Stimulated activated CD4-positive, alpha-beta T cell treated with anti-CD3 and anti-CD28 coated beads, Interleukin-15, amount 100 ng/mL, for 24 hours (primary cell): ENCODE measurements at regions not wholly inside any gene's neighbourhood (a gene's known extent, or its start where the extent isn't known, plus 50 kb on each side); places are given as distances from the start of the nearest gene placed in this dataset.
A peak's percentile ranks its signal among the peaks of the same experiment; 100 is the strongest.

Source experiments
- DNase-seq: peaks from one replicate; pipeline ENCODE4 v3.0.0-alpha.2; 2020

DNA sequence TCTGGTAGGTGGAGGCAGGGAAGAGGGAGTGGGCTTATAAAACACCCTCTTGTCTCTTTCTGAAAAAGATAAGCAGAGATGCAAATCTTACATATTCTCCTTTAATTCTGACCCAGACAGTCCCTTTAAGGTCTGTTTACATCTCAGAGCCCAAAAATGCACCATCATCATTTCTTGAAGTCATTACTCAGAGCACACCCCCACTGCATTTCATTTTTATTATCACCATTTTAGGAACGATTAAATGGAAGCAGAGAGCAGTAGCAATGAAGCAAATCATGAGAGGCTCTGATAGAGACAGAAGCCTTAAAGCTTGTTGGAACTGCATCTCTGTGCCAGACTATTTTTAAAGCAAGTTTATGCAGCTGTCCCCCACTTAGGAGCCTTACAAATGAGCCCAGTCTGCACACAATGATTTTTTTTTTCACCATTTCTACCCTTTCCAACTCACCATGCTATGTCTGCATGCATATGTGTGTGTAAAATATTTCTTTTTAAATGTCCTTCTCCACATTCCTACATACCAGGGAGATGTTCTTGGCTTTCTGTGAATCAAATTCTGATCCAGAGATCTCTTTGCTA lies 311.0 kb downstream of the GRIN2B start:
- no peak for DNase-seq

GRCh38 chr12:13668880-13669279 lies 312.5 kb downstream of the GRIN2B start:
- no peak for DNase-seq

DNA sequence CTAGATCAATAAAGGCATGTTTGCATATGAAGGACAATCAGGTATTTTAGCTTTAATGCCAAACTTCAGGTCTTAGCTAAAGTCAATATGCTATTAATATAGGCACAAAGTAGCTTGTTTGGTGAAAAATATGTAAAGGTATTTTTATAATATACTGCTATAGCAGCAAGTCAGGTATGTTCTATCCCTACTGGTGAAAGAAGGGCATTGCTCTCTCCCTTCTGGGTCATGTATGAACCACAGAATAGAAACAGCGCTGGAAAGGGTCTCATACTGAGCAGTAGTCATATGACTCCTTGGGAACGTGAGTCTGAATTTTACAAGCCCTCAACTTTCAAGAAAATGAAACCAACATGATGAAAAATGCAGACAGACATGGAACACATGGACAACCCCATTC lies 314.6 kb downstream of the GRIN2B start:
- no peak for DNase-seq

- peak; percentile 32 for DNase-seq
Observed at GRCh38 chr12:13661005-13661887, 320.2 kb downstream of the GRIN2B start.

- DNase-seq, result no peak
Observed at GRCh38 chr12:13654456-13654855, 326.9 kb downstream of the GRIN2B start.

DNA sequence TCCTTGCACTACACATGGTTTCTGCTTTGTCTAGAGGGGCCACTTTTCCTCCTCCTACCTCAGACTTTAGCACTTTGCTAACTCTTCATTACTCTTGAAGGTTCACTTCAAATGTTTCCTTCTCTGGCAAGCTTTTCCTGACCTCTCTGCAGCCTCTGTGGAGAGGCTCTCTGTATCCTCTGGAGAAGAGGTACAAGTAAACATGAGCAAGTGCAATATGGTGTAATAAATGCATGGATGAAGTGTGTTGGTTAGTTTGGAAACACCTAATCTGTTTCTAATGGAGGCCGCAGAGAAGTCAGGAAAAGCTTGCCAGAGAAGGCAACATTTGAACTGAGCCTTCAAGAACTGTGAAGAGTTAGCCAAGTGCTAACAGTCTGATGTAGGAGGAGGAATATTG lies 329.3 kb downstream of the GRIN2B start:
- no peak for DNase-seq

DNA sequence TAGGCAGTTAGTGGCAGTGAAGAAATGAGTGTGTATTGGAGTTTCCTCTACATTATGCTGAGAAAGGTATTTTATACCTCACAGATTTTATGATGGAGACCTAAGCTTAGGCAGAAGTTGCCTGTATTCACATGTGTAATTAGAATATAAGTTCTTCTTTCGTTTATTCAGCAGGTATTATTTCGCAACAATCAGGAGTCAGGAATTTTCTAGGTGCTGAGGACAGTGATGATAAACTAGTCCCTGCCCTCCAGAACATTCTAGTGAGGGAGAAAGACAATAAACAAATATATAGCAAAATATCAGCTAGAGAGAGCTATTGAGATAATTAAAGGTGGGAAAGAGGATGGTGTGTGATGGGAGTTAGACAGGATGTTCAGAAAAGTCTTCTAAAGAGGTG lies 345.7 kb downstream of the GRIN2B start:
- no peak for DNase-seq

DNA sequence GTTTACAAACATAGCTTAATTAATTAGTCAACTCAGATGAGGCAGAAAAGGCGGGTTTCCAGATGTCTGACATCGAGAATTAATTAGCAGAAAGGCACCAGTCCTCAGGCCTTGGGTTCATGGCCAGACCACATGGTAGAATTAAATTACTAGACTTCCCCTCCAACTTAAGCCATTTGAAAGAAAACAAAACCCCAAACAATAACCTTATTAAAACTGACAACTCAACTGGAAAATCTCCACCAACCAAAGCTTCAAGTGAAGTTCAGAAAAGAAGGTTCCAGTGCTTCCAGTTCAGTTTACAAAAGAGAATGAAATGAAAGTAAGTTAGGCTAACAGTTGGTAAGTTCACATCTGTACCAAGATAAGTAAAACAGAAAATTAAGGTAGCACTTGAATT lies 349.5 kb downstream of the GRIN2B start:
- no peak for DNase-seq

DNA sequence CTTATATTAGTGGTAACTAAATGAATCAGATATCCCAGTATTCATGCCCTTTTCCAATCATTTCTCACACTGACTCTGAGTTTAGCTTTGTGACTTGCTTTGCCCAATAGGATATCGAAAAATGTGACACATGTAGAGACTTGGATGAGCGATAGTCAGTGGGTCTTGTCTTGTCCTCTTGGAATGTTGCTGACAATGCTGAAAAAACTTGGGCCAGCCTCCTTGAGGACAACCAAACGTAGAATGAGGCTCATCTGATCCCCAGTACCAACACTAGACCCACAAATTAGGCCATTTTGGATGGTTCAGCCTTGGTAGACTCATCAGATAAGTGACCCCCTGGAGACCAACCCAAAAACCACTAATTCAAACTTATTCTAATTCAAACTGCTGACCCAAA lies 351.0 kb downstream of the GRIN2B start:
- DNase-seq, result no peak

GRCh38 chr12:13628067-13628466 lies 353.3 kb downstream of the GRIN2B start:
- no peak for DNase-seq

DNA sequence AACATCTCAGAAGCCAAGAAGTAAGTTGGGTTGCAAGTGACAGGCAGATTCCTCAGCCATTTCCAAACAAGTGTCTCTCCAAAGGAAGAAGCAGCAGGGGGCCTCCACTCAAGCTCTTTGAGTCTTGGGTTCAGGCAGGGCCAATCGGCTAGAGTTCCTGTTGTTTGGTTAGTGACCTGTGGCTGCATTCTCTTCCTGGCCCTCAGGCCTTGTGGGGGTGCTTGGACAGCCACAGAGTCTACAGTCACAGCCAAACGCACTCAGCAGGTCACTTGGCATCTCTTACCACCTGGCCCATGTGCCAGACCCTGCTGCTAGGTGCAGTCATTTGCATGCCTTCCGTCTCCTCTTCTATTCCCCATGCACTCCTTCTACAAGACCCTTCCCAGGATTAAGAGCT lies 353.9 kb downstream of the GRIN2B start:
- no peak for DNase-seq

DNA sequence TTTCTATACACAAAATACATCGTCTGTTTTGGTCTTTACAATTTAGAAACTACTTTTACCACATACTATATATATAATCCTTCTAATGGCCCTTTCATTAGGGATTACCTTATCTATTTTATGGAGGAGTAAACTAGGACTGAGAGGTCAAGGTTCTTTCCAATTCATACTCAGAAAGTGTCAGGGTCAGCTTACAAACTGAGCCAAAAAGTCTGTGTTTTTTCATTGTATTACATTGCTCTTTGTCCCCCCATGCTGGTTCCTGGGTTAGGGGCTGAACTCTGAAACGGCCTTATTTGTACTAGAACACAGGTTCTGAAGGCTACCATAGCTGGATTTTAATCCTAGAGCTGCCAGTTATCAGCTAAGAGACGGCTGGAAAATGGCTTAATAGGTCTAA lies 368.1 kb downstream of the GRIN2B start:
- DNase-seq, result no peak

- no peak for DNase-seq
Observed at GRCh38 chr12:13609894-13610679, 371.3 kb downstream of the GRIN2B start.

DNA sequence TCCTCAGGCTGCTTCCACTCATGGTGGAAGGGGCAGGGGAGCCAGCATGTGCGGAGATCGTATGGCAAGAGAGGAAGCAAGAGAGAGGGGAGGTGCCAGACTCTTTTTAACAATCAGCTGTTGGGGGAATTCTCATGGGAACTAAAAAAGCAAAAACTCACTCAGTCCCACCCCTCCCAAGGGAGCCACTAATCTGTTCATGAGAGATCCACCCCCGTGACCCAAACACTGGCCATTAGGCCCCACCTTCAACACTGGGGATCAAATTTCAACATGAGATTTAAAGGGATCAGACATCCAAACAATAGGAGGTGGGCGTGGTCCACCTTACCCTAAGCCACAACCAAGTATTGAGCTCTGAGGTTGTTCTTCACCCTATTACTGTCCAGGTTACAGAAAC lies 375.1 kb downstream of the GRIN2B start:
- no peak for DNase-seq

DNA sequence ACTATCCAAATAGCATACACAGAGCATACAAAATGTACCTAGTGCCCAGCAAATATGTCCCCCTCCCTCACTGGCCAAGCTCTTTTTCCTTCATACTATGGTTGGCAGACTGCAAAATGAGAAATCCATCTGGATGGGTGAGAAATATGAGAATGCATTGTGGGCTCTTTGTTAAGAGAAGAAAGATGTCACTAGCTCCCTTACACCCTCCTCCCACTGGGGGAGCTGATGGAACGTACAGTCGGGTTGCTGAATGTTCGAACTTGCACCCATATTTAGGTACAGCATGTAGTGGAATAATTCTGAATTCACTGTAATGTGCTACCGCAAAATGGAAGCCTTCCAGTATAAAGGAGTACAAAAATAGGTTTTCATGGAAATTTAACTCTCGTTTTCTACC lies 377.4 kb downstream of the GRIN2B start:
- no peak for DNase-seq

- no peak for DNase-seq
Observed at GRCh38 chr12:13602172-13602571, 379.2 kb downstream of the GRIN2B start.

GRCh38 chr12:13599176-13599575 lies 382.2 kb downstream of the GRIN2B start:
- DNase-seq, result no peak

DNA sequence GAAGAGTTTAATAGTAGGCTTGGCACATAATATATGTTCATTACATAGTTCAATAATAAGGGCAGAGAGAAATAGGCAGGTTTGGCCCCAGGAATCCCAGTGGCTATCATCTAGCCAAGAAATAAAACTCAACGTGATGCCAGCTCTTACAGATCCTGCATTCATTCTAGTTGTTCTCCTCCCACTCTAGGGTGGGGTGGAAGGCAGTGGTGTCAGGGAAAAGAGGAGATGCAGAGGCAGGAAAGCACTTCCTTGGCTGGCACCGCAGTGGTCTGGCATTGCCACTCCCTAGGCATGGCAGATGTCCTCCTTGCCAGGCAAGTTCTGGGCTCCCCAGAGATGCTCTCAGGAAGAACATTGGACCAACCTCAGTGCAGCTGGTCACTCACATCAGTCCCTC lies 383.6 kb downstream of the GRIN2B start:
- no peak for DNase-seq

GRCh38 chr12:13597166-13597565 lies 384.2 kb downstream of the GRIN2B start:
- DNase-seq, result no peak

DNA sequence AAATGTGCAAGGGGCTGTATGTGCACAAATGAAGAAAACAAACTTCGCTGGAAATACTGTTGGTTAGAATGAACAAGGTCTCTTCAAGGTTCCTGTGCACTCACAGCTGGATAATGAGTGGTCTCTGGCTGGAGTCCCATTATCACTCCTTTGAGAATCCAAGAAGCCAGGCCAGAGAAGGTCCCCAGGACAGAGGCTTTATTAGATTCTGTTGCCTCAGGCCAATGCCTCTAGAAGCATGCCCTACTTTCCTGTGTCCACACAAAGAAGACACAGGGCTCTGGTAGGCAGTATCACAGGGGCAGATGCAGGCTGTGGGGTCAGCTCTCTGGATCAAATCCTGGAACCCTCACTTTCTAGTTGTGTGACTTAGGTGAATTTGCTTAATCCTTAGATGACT lies 384.7 kb downstream of the GRIN2B start:
- DNase-seq, result no peak

DNA sequence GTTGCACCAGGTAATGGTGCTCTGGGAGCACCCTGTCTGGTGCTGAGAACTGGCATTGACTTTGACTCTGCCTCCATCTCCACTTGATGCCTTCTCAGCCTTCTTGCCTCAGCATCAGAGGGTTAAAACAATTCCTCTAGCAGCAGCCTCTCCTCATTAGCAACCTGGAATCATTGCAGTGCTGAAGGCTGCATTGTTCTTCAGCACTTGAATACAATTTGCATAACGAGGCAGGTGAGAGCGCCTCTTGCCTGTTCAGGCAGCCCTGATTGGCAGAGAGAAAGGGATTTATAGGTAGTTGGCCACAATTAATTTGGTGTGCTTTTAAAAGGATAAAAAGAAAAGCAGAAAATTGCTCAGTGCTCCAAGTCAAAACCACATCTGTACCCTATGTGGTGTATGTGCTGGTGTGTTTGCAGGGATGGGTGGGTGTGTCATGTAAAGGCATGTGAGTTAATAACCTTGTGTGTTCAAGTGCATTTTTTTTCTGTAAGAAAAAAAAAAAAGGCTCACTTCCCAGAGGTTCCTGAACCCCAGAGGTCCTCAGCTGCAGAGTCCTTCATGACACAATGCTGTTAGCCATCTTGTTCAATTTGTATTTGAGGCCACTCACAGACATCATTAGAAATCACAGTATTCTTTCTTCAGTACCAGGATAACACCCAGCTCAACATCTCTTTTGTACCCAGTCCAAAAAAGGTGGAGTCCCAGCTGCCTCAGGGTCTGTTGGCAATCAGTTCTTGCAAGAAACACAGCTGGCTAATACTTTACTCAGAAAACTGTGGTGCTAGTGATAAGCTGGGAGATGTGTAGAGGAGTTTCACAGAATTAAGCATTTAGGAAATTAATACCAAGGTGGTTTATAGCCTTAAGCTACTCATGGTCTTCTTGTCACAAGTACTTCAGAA lies 385.6 kb downstream of the GRIN2B start:
- no peak for DNase-seq

DNA sequence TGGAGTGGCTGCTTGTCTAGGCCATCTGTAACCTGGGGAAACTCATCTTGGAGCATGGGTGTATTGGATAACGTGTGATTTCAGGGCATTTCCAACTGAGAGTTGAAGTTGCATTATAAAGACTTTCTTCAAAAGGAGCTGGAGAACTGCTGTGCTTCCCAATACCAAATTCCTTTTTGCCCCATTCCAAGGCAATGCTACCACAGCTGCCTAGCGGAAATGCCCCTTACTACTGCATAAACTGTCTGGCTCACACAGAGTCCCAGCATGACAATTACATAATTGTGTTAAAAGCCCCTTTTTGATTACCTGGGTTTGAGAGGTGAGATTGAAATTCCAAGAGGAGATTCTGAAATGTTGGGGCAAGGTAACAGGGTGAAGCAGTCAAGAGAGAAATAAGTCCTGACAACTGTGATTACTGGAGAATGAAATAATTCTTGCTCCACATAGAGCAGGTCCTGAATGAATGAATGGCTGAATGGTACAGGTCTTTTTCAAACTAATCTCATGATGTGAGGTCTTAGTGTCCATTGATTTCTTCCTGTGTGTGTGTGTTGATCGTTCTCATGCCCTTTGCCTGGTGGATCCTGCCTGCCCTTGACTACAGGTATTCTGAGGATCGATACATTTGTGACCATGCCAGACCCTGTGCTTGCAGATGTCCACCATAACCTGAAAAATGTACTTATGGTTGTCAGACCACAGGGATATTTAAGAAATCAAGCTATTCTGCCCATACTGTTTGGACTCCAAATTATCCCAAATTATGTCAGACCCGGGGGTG lies 386.5 kb downstream of the GRIN2B start:
- no peak for DNase-seq
